Ascending aorta (tissue), 2 donors: ENCODE measurements at regions not wholly inside any gene's neighbourhood (a gene's known extent, or its start where the extent isn't known, plus 50 kb on each side); places are given as distances from the start of the nearest gene placed in this dataset.

Experiments
- DNase-seq, 2 donors: peaks; one replicate each; pipeline ENCODE4 v3.0.0-alpha.2; 2019; ENCODE audit warnings: low spot score in 2 of 2
- H3K27ac ChIP-seq, 2 donors: fragments of 200-600 bp; sonication (generic); one replicate each; pipeline ENCODE4 v1.5.1; 2016 to 2017; ENCODE audit warnings: mild to moderate bottlenecking in 1 of 2
- H3K27me3 ChIP-seq: fragments of 200-600 bp; sonication (generic); one replicate; pipeline ENCODE4 v1.5.1; 2017
- H3K36me3 ChIP-seq, 2 donors: fragments of 200-600 bp; sonication (generic); one replicate each; pipeline ENCODE4 v1.5.1; 2016
- H3K4me1 ChIP-seq, 2 donors: fragments of 200-600 bp; sonication (generic); one replicate each; pipeline ENCODE4 v1.5.1; 2016 to 2017; ENCODE audit warnings: mild to moderate bottlenecking in 1 of 2
- H3K4me3 ChIP-seq, 2 donors: fragments of 200-600 bp; sonication (generic); one replicate each; pipeline ENCODE4 v1.5.1; 2016 to 2017; ENCODE audit warnings: mild to moderate bottlenecking in 1 of 2
- H3K9me3 ChIP-seq, 2 donors: fragments of 200-600 bp; sonication (generic); one replicate each; pipeline ENCODE4 v1.5.1; 2016
- intact Hi-C: fragments of 100-400 bp; cut with DNase I; formaldehyde crosslinking; loops from one replicate; pipeline ENCODE4 v1.15.1; 2023
- TF ChIP-seq, protein P1 (sequence below), 3 experiments: fragments of 200-600 bp in 2 of 3; fragments of 450-650 bp in 1 of 3; sonication (generic) in 2 of 3; IDR thresholded peaks; one replicate each; pipeline ENCODE4 v1.5.1; 2016 to 2019; ENCODE audit warnings: antibody characterized with exemption in 3 of 3, mild to moderate bottlenecking in 1 of 3, moderate library complexity in 1 of 3

DNA sequence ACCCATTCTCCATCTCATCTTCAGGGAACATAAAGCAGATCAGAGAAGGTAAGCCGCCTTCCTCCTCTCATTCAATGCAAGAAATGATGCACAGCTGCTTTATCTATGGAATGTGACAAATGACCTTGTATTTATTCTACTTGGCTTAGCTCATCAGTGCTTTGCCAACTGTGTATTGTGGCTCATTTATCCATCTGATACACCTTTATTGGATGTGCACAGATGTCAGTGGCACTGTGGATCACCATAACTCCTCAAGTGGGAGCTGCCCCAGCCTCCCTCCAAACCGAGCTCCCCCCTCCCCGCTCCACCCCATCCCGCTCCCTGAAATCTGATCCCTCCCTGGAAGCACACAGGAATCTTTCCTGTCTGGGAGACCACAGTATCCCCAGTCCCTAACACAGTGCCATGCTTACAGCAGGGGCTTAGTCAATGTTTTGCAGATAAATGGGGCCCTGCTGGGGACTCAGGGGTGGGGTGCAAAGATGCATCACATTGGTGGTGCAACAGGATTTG, 156.0 kb upstream of the RAB4A start:
- no peak for DNase-seq
- H3K27ac ChIP-seq: peak overlapping the region in 1 of 2 donors; percentile 72
- TF ChIP-seq, protein P1, sequence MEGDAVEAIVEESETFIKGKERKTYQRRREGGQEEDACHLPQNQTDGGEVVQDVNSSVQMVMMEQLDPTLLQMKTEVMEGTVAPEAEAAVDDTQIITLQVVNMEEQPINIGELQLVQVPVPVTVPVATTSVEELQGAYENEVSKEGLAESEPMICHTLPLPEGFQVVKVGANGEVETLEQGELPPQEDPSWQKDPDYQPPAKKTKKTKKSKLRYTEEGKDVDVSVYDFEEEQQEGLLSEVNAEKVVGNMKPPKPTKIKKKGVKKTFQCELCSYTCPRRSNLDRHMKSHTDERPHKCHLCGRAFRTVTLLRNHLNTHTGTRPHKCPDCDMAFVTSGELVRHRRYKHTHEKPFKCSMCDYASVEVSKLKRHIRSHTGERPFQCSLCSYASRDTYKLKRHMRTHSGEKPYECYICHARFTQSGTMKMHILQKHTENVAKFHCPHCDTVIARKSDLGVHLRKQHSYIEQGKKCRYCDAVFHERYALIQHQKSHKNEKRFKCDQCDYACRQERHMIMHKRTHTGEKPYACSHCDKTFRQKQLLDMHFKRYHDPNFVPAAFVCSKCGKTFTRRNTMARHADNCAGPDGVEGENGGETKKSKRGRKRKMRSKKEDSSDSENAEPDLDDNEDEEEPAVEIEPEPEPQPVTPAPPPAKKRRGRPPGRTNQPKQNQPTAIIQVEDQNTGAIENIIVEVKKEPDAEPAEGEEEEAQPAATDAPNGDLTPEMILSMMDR (IDR thresholded peaks at IDR 0.05): no peak
- no peaks in the 10 kb centered on the region for H3K36me3 ChIP-seq
- no peak overlapping the region for H3K4me3 ChIP-seq
- H3K4me1 ChIP-seq: peaks cover 8 to 37% of the 10 kb centered on the region in 2 donors
- H3K9me3 ChIP-seq: no peaks in the 10 kb centered on the region
- H3K27me3 ChIP-seq: no peaks in the 10 kb centered on the region
- intact Hi-C loops: loop anchor here (5.0 kb wide), 2 partner anchors 148 to 213 kb away; no protein-coding TSS in a partner anchor

DNA sequence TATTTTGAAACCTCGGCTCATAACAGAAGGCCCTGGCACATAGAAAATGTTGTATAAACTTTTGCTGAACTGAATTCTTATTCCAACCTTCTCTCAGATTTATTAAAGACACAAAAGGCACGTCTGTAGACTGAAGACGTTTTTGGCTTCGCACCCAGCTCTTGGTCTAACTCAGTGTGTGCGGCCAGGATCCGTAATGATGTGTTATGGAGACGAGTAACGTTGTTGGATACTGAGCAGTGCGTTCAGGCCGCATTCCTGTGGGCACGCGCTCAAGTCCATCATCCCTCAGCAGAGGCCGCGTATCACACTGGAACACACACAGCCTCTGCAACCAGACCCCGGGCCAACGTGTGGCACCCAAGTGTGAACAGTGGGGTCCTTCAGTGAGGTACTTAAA, 154.8 kb upstream of the RAB4A start:
- Histone ChIP-seq H3K27ac (peak overlapping the region in 1 of 2 donors; percentile 72), H3K9me3 (no peaks in the 10 kb centered on the region), H3K36me3 (no peaks in the 10 kb centered on the region), H3K4me1 (peaks cover 6 to 34% of the 10 kb centered on the region in 2 donors), H3K4me3 (no peak overlapping the region), H3K27me3 (no peaks in the 10 kb centered on the region)
- TF ChIP-seq, protein P1 (IDR thresholded peaks at IDR 0.05): no peak
- DNase-seq: no peak
- intact Hi-C loops: loop anchor here (2.0 to 5.0 kb wide), 3 partner anchors 149 to 381 kb away; partner anchors contain the start of gene RHOU

DNA sequence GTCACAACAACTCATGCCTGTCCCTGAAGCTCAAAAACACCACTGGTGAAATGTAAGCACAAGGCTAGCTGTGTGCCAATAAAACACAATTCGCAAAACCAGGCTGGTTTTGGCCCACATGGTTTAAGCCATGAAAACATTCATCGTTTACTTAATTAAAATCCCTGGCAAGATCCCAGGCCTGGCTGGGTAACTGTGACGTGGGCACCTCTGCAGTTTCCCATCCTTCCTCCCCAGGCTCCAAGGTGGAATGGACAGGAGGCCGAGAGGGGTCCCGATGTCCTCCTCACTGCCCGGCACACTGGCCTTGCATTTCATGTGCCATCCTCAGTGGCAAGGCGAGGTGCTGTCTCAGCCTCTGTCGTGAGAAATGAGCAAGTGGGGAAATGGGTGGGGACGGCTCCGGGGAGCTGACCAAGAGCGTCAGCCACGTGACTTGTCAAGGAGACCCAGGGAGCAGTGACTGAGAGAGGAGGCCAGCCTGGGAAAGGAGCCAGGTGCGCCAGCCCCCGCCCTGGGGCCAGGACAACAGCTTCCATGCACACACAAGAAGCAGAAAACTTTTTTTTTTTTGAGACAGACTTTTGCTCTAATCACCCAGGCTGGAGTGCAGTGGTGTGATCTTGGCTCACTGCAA, 153.1 kb upstream of the RAB4A start:
- H3K4me1 ChIP-seq: peaks cover 4 to 35% of the 10 kb centered on the region in 2 donors
- H3K4me3 ChIP-seq: no peak overlapping the region
- TF ChIP-seq, protein P1 (IDR thresholded peaks at IDR 0.05): no peak
- H3K36me3 ChIP-seq: no peaks in the 10 kb centered on the region
- no peaks in the 10 kb centered on the region for H3K9me3 ChIP-seq
- peak; percentile 46 to 94 for DNase-seq
- H3K27me3 ChIP-seq: no peaks in the 10 kb centered on the region
- intact Hi-C loops: loop anchor here (2.0 to 5.0 kb wide), 3 partner anchors 150 to 383 kb away; partner anchors contain the start of gene RHOU
- peak overlapping the region; percentile 56 to 72 for H3K27ac ChIP-seq

DNA sequence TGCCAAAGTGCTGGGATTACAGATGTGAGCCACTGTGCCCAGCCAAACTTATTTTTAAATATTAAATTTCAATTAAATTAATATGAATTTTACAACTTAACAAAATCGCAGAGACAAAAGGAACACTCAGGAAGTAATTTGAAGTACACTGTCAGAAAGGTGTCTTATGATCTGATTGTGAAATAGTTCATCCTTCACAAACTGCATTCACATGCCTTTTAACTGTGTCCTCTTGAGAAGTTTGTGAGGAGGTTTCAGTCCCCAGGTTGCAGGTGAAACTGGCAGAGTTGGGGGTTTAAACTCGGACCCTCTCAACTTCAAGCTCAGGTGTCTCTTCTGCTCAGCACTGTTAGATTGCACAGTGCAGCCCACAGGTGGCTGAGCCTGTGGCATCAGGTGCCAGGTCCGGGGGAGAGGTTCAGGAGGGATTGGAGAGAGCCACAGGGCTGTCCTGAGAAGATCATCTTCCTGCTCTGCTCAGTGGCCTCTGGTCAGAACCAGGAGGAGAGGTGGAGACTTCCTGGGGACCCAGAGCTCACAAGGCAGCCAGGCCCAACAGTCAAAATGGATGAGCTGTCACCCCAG, 152.3 kb upstream of the RAB4A start:
- Histone ChIP-seq H3K4me1 (peaks cover 4 to 35% of the 10 kb centered on the region in 2 donors), H3K9me3 (no peaks in the 10 kb centered on the region), H3K27me3 (no peaks in the 10 kb centered on the region), H3K36me3 (no peaks in the 10 kb centered on the region), H3K4me3 (no peak overlapping the region), H3K27ac (peak overlapping the region; percentile 29 to 72)
- intact Hi-C loops: loop anchor here (5.0 kb wide), 2 partner anchors 151 to 216 kb away; no protein-coding TSS in a partner anchor
- TF ChIP-seq, protein P1 (IDR thresholded peaks at IDR 0.05): no peak
- DNase-seq: no peak

DNA sequence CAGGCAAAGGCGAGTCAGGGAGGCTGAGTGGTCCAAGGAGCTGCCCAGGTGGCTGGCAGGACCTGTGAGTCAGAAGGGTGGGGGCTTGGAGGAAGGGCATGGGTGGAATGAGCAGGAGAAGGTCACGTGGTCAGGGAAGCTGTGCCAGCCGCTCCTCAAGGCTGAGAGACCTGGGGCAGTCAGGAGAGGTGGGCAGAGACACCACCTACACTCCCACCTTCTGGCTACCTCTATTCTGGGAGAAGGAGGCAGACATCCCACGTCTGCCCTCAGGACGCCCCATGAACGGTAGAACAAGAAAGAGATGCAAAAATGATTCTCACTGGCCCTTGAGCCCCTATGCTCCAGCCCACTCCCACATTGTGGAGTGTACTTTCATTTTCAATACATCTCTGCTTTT, 151.8 kb upstream of the RAB4A start:
- DNase-seq: no peak
- Histone ChIP-seq H3K36me3 (no peaks in the 10 kb centered on the region), H3K4me3 (no peak overlapping the region), H3K9me3 (no peaks in the 10 kb centered on the region), H3K4me1 (peaks cover 4 to 35% of the 10 kb centered on the region in 2 donors), H3K27me3 (no peaks in the 10 kb centered on the region), H3K27ac (peak overlapping the region in 1 of 2 donors; percentile 72)
- intact Hi-C loops: loop anchor here (5.0 kb wide), 2 partner anchors 152 to 217 kb away; no protein-coding TSS in a partner anchor
- TF ChIP-seq, protein P1 (IDR thresholded peaks at IDR 0.05): no peak
